GM06990 (cell line): ENCODE measurements at regions not wholly inside any gene's neighbourhood (a gene's known extent, or its start where the extent isn't known, plus 50 kb on each side); places are given as distances from the start of the nearest gene placed in this dataset.

Source experiments
- DNase-seq: peaks from one replicate; pipeline ENCODE4 v3.0.0-alpha.2; 2011; ENCODE audit not compliant: insufficient read length; ENCODE audit errors: extremely low read depth
- H3K27me3 ChIP-seq: replicated peaks from 2 replicates; pipeline ENCODE4 v1.6.0; 2011; ENCODE audit warnings: low read length; ENCODE audit not compliant: control insufficient read depth, insufficient read depth
- H3K36me3 ChIP-seq: 2 replicates; pipeline ENCODE4 v1.5.1; 2011; ENCODE audit warnings: low read length; ENCODE audit not compliant: control insufficient read depth, insufficient read depth
- H3K4me3 ChIP-seq: replicated peaks from 2 replicates; pipeline ENCODE4 v1.5.1; 2011; ENCODE audit warnings: low read depth, mild to moderate bottlenecking, control low read depth, low read length
- CTCF ChIP-seq: IDR thresholded peaks from 2 replicates; pipeline ENCODE4 v1.5.1; 2011; ENCODE audit warnings: low read length, control low read depth, mild to moderate bottlenecking, inconsistent platforms; ENCODE audit not compliant: insufficient read depth, poor library complexity, severe bottlenecking

- DNase-seq = peak; percentile 25
- peak; percentile 100 for TF ChIP-seq CTCF
- Histone ChIP-seq H3K4me3 (no peak overlapping the region), H3K36me3 (no peaks in the 10 kb centered on the region), H3K27me3 (no peaks in the 10 kb centered on the region; the same call in 1 of the 2 replicates)
Measured at GRCh38 chr3:124467980-124468902, 262.0 kb upstream of the UMPS start.

DNA sequence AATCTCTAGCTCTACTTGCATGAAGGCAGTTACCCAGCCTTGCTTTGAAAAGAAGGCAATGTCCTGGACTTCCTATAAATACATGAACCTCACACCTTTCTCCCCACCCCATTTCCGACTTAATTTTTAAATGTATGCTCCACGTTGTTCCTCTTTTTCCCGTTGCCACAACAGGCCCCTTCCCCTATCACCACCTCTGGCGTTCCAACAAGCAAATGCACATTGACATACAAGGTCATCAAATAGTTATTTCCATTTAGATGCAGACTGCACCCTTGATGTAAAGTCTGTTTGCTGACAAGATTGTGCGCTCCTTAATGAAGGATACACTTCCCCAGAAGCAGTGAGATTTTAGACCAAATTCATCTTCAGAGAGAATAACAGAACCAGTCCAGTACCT is 260.7 kb upstream of the UMPS start:
- no peak for DNase-seq
- TF ChIP-seq CTCF = no peak
- H3K4me3 ChIP-seq = no peak overlapping the region
- no peaks in the 10 kb centered on the region for H3K36me3 ChIP-seq
- H3K27me3 ChIP-seq = no peaks in the 10 kb centered on the region; the same call in 1 of the 2 replicates

DNA sequence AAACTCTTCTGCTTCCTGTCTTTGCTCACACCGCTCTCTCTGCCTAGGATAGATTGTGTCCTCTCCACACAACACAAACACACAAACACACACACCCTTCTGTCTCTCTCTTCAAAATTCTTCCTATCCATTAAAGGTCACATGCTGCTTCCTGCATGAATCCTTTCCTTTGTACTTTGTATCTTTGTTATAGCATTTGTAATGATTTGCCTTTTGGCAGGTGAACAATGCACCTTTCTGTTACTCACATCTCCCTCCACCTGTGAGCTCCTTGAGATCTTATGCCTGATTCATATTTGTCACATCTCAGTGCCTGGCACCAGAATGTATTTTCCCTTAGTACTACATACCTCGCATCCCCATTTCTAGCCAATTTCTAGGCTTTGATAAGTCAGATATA is 251.4 kb upstream of the UMPS start:
- Histone ChIP-seq H3K27me3 (no peaks in the 10 kb centered on the region; the same call in none of the 2 replicates), H3K36me3 (no peaks in the 10 kb centered on the region), H3K4me3 (no peak overlapping the region)
- no peak for TF ChIP-seq CTCF
- DNase-seq = no peak

GRCh38 chr3:124483915-124484470 is 246.3 kb upstream of the UMPS start:
- H3K4me3 ChIP-seq = no peak overlapping the region
- H3K36me3 ChIP-seq = no peaks in the 10 kb centered on the region
- TF ChIP-seq CTCF = no peak
- H3K27me3 ChIP-seq = peaks cover 2% of the 10 kb centered on the region
- no peak for DNase-seq

- Histone ChIP-seq H3K27me3 (peaks cover 2% of the 10 kb centered on the region; the same call in 1 of the 2 replicates), H3K4me3 (no peak overlapping the region), H3K36me3 (no peaks in the 10 kb centered on the region)
- no peak for DNase-seq
- TF ChIP-seq CTCF = no peak
Measured at GRCh38 chr3:124486324-124486723, 243.9 kb upstream of the UMPS start.
